C4-2B (cell line): ENCODE measurements at regions not wholly inside any gene's neighbourhood (a gene's known extent, or its start where the extent isn't known, plus 50 kb on each side); places are given as distances from the start of the nearest gene placed in this dataset.

Experiments used
- H3K27ac ChIP-seq: fragments of 450-650 bp; 2 replicates; pipeline ENCODE4 v1.5.1; 2017
- ZFX ChIP-seq: fragments of 450-650 bp; IDR thresholded peaks from 2 replicates; pipeline ENCODE4 v1.6.1; 2017
- TF ChIP-seq, protein P1 (sequence below): fragments of 450-650 bp; conservative IDR thresholded peaks from 2 replicates; pipeline ENCODE4 v1.5.1; 2017; ENCODE audit warnings: mild to moderate bottlenecking

DNA sequence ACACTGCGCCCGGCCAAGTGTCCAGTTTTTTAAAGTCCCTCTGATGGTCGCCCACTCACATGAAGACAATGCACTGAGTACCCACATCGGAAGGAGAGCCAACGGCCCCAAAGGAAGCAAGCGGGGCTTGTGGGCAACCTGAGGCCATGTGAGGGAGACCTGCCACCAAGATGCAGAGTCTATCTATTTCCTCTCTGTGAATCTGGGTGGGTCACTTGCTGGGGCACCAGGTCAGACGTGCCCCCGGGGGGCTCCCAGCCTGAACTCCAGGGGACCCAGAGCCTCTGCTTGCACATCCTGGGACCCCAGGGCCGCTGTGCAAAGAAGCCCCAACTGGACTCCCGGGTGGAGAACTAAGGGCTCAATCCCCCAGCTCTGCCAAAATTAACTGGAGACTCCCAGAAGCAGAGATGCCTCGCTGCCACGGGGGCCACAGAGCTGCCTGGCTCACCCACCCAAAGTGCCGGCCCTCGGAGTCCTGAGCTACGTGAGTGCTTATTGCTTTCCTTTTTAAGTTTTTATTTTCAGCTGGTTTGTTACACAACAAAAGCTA is 106.4 kb downstream of the BRD1 start:
- no peak overlapping the region for H3K27ac ChIP-seq
- TF ChIP-seq, protein P1, sequence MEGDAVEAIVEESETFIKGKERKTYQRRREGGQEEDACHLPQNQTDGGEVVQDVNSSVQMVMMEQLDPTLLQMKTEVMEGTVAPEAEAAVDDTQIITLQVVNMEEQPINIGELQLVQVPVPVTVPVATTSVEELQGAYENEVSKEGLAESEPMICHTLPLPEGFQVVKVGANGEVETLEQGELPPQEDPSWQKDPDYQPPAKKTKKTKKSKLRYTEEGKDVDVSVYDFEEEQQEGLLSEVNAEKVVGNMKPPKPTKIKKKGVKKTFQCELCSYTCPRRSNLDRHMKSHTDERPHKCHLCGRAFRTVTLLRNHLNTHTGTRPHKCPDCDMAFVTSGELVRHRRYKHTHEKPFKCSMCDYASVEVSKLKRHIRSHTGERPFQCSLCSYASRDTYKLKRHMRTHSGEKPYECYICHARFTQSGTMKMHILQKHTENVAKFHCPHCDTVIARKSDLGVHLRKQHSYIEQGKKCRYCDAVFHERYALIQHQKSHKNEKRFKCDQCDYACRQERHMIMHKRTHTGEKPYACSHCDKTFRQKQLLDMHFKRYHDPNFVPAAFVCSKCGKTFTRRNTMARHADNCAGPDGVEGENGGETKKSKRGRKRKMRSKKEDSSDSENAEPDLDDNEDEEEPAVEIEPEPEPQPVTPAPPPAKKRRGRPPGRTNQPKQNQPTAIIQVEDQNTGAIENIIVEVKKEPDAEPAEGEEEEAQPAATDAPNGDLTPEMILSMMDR = no peak
- no peak for TF ChIP-seq ZFX

DNA sequence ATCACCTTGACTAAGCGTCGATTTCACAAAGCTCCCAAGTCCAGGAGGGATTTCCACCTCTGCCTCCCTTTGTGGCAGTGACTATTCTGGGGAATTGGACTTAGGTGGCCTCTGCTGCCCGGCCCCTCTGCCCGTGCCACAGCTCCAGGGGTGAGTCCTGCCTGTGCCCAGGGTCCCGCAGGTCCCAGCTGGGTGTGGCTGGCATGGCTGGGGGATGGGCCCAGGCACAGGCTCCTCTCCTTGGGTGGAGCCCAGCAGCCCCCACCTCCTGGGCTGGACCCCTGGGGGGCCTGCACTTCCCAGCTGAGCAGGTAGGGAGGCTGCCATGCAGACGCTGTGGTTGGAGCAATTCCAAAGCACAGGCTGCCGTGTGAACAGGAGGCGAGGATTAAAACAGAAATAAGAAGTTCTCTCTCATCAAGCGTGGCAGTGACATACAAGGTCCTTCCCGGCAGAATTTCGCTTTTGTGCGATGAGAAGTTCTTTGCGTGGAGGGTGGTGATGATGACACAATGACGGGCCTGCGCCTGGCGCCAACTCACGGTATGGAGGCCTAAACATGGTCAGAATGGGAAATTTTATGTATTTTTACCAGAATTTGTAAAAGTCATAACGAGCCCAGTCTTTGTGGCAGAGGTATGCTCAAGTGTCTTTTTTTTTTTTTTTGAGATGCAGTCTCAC is 107.3 kb downstream of the BRD1 start:
- H3K27ac ChIP-seq = no peak overlapping the region
- TF ChIP-seq, protein P1 = no peak
- TF ChIP-seq ZFX = no peak

DNA sequence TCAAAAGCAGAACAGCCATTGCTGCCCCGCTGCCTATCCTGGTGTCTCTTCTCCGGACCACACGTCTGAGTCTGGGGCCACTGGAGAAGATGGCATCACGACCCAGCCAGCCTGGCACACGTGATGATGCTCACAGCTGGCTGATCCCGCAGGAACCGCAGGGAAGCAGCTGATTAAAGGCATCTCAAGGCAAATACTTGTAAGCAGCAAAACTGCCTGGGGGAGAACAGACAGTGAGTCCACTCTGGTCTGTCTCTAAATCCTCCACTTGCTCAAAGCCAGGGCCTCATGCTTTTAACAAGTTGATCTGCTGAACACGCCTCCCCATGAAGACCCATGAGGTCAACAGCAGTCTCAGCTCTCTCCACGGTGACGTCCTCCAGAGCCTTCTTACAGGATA is 108.6 kb downstream of the BRD1 start:
- TF ChIP-seq ZFX = no peak
- TF ChIP-seq, protein P1 = no peak

DNA sequence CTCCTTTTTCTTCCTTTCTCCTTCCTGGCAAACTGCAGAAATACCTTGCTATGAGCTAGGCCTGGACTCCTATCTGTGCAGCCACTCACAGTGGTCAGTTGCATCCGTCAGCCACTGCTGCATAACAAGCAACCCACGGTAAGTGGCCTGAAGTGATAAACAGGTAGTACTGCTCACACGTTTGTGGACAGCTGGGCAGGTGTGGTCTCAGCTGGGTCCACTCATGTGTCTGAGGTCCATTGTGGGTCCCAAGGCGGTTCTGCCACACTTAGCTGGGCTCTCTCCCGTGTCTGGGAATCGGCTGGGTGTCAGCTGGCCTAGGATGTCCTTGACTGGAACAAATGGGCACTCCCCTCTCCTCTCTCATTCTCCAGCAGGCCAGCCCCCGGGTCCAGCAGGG is 109.3 kb downstream of the BRD1 start:
- H3K27ac ChIP-seq = no peak overlapping the region
- TF ChIP-seq, protein P1 = no peak
- no peak for TF ChIP-seq ZFX

More for the DNA sequence above, 108.6 kb downstream of the BRD1 start:
- H3K27ac ChIP-seq = no peak overlapping the region

DNA sequence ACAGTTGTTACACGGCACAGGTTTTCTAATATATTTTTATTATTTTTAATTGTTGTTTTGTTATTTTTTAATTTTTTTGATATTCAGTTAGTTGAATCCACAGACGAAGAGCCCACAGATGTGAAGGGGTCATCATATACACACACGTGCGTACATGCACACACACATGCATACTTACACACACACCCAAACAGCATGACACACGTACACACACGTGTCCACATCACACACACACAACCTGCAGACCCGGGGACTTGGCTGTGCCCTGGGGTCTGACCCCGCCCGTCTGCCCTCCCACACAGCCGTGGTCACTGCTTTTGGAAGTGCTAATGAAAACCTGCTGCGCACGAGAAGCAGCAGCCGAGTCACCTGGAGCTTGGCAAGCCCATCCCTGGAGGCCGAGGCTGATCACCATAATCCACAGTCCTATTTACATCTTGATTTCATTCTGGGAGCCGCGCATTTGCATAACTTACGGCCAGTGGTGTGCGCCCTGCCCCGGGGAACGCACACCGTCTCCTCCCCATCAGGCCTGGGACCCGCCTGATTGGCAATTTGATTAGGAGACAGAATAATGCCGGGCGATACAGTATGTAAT is 110.3 kb downstream of the BRD1 start:
- TF ChIP-seq, protein P1 = no peak
- no peak for TF ChIP-seq ZFX
- H3K27ac ChIP-seq = no peak overlapping the region

DNA sequence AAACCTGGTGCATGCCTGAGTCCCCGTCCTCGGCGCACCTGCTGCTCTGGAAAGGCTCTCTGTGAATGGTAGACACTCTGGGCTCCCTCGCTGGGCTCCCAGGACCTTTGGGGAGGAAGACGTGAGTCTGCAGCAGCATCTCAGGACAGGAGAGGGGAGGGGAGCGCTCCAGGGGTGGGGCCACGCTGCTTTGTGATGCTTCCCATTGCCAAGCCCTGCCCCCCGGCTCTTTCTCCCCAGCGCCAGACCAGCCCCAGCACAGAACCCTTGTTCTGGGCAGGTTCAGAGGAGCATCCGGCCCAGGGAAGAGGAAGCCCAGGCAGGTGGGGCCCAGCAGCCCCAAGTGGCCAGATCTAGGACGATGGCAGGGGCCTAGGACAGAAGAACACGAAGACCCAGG is 111.2 kb downstream of the BRD1 start:
- TF ChIP-seq, protein P1 = no peak
- no peak for TF ChIP-seq ZFX
- no peak overlapping the region for H3K27ac ChIP-seq

DNA sequence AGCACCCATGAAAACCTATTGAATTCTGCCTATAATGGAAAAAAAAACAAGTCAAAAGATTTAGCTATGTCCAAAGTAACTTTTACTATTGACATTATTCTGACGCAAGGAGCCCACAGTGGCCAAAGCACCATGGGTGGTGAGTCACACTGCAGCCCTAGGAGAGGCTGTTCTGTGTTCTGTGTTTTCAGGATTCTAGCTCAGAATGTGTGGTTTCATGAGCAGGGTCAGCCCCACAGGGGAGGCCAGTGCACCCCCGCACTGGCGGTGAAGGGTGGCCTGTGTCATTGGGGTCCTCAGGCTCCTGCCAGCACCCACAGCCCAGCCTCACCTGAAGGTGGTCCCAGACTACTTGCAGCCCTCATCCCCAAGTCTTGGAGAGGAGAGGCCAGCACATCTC is 112.2 kb downstream of the BRD1 start:
- no peak for TF ChIP-seq ZFX
- TF ChIP-seq, protein P1 = no peak
- no peak overlapping the region for H3K27ac ChIP-seq
